ENCODE measurements at regions not wholly inside any gene's neighbourhood (a gene's known extent, or its start where the extent isn't known, plus 50 kb on each side); places are given as distances from the start of the nearest gene placed in this dataset.

- intact Hi-C loops (cut with micrococcal nuclease): no loop called here
- ATAC-seq: no peak
- H3K4me1 ChIP-seq (ENCODE audit: control insufficient read depth in 2 of 2, insufficient read depth in 2 of 2, low read length in 2 of 2): no peaks in the 10 kb centered on the region
- POLR2A ChIA-PET: no interaction called here
- CTCF ChIA-PET: no interaction called here
- Mint-ChIP-seq H3K27ac (no peak overlapping the region), H3K36me3 (no peaks in the 10 kb centered on the region), H3K9me3 (peaks cover 0 to 18% (median 2%) of the 10 kb centered on the region in 11 donors), H3K27me3 (no peaks in the 10 kb centered on the region), H3K4me3 (no peak overlapping the region), H3K4me1 (no peaks in the 10 kb centered on the region)
- no peaks in the 10 kb centered on the region for H3K27me3 ChIP-seq (ENCODE audit: control insufficient read depth in 2 of 2, insufficient read depth in 2 of 2, low read length in 2 of 2)
- DNase-seq: no peak
- H3K4me3 ChIP-seq (ENCODE audit: low read length): no peak overlapping the region
- no peak overlapping the region for H3K27ac ChIP-seq (ENCODE audit: low read depth, low read length)
- H3K9me3 ChIP-seq (ENCODE audit: control insufficient read depth in 2 of 3, low read length in 3 of 3): no peaks in the 10 kb centered on the region
- no peaks in the 10 kb centered on the region for H3K36me3 ChIP-seq (ENCODE audit: control insufficient read depth in 2 of 3, insufficient read depth in 3 of 3, low read length in 3 of 3)
Measured at GRCh38 chr12:59020073-59020946, 100.0 kb upstream of the LRIG3 start.

DNA sequence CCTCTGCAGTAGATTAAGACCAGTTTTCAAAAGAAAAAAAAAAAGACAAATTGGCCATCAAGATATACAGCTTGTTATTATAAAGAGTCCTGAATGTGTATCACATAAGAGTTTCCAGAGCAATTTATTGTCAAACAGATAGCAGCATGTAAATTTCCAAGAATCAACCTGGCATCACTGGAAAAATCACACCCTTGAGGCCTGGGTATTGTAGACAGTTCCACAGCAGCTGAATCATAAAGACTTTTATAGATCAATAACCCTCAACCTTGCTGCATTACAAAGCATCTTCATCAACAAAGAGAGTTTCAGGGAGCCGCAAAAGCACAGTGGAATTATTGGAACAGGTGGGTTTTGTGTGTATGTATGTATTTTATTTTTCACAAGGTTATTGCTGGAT lies 94.6 kb upstream of the LRIG3 start:
- POLR2A ChIA-PET: no interaction called here
- Mint-ChIP-seq H3K9me3 (peaks cover 0 to 3% (median 0%) of the 10 kb centered on the region in 11 donors), H3K36me3 (no peaks in the 10 kb centered on the region)

GRCh38 chr12:59010941-59011340 lies 90.6 kb upstream of the LRIG3 start:
- no peak overlapping the region for H3K4me3 ChIP-seq (ENCODE audit: low read length)
- no peak for DNase-seq
- no peak for ATAC-seq
- intact Hi-C loops (cut with micrococcal nuclease): no loop called here
- no peaks in the 10 kb centered on the region for H3K9me3 ChIP-seq (ENCODE audit: control insufficient read depth in 2 of 3, low read length in 3 of 3)
- ChIA-PET CTCF (no interaction called here), POLR2A (no interaction called here)
- no peak overlapping the region for H3K27ac Mint-ChIP-seq
- no peaks in the 10 kb centered on the region for H3K4me1 ChIP-seq (ENCODE audit: control insufficient read depth in 2 of 2, insufficient read depth in 2 of 2, low read length in 2 of 2)
- no peaks in the 10 kb centered on the region for H3K4me1 Mint-ChIP-seq
- H3K27me3 Mint-ChIP-seq: no peaks in the 10 kb centered on the region
- no peaks in the 10 kb centered on the region for H3K27me3 ChIP-seq (ENCODE audit: control insufficient read depth in 2 of 2, insufficient read depth in 2 of 2, low read length in 2 of 2)
- no peaks in the 10 kb centered on the region for H3K36me3 ChIP-seq (ENCODE audit: control insufficient read depth in 2 of 3, insufficient read depth in 3 of 3, low read length in 3 of 3)
- H3K36me3 Mint-ChIP-seq: no peaks in the 10 kb centered on the region
- no peak overlapping the region for H3K27ac ChIP-seq (ENCODE audit: low read depth, low read length)
- peaks cover 0 to 10% (median 0%) of the 10 kb centered on the region in 11 donors for H3K9me3 Mint-ChIP-seq
- no peak overlapping the region for H3K4me3 Mint-ChIP-seq

More for the DNA sequence above, 94.6 kb upstream of the LRIG3 start:
- ATAC-seq (no peak), DNase-seq (no peak)
- CTCF ChIA-PET: no interaction called here
- intact Hi-C loops (cut with micrococcal nuclease): no loop called here
- H3K9me3 ChIP-seq (ENCODE audit: control insufficient read depth in 2 of 3, low read length in 3 of 3): no peaks in the 10 kb centered on the region
- H3K4me1 ChIP-seq (ENCODE audit: control insufficient read depth in 2 of 2, insufficient read depth in 2 of 2, low read length in 2 of 2): no peaks in the 10 kb centered on the region
- no peak overlapping the region for H3K4me3 Mint-ChIP-seq
- H3K27me3 ChIP-seq (ENCODE audit: control insufficient read depth in 2 of 2, insufficient read depth in 2 of 2, low read length in 2 of 2): no peaks in the 10 kb centered on the region
- H3K27ac ChIP-seq (ENCODE audit: low read depth, low read length): no peak overlapping the region
- no peaks in the 10 kb centered on the region for H3K36me3 ChIP-seq (ENCODE audit: control insufficient read depth in 2 of 3, insufficient read depth in 3 of 3, low read length in 3 of 3)
- H3K4me1 Mint-ChIP-seq: no peaks in the 10 kb centered on the region
- no peak overlapping the region for H3K27ac Mint-ChIP-seq
- H3K27me3 Mint-ChIP-seq: no peaks in the 10 kb centered on the region
- no peak overlapping the region for H3K4me3 ChIP-seq (ENCODE audit: low read length)

- Histone ChIP-seq H3K9me3 (ENCODE audit: control insufficient read depth in 2 of 3, low read length in 3 of 3) (no peaks in the 10 kb centered on the region), H3K4me1 (ENCODE audit: control insufficient read depth in 2 of 2, insufficient read depth in 2 of 2, low read length in 2 of 2) (no peaks in the 10 kb centered on the region), H3K27me3 (ENCODE audit: control insufficient read depth in 2 of 2, insufficient read depth in 2 of 2, low read length in 2 of 2) (no peaks in the 10 kb centered on the region), H3K36me3 (ENCODE audit: control insufficient read depth in 2 of 3, insufficient read depth in 3 of 3, low read length in 3 of 3) (no peaks in the 10 kb centered on the region), H3K4me3 (ENCODE audit: low read length) (no peak overlapping the region), H3K27ac (ENCODE audit: low read depth, low read length) (no peak overlapping the region)
- POLR2A ChIA-PET: no interaction called here
- H3K27ac Mint-ChIP-seq: no peak overlapping the region
- H3K36me3 Mint-ChIP-seq: no peaks in the 10 kb centered on the region
- no peak for ATAC-seq
- intact Hi-C loops (cut with micrococcal nuclease): no loop called here
- peaks cover 0 to 10% (median 0%) of the 10 kb centered on the region in 11 donors for H3K9me3 Mint-ChIP-seq
- DNase-seq: no peak
- H3K4me3 Mint-ChIP-seq: no peak overlapping the region
- CTCF ChIA-PET: no interaction called here
- no peaks in the 10 kb centered on the region for H3K4me1 Mint-ChIP-seq
- H3K27me3 Mint-ChIP-seq: no peaks in the 10 kb centered on the region
Measured at GRCh38 chr12:59010118-59010517, 89.8 kb upstream of the LRIG3 start.

GRCh38 chr12:59007620-59008019 lies 87.3 kb upstream of the LRIG3 start:
- intact Hi-C loops (cut with micrococcal nuclease): no loop called here
- CTCF ChIA-PET: no interaction called here
- Histone ChIP-seq H3K27me3 (ENCODE audit: control insufficient read depth in 2 of 2, insufficient read depth in 2 of 2, low read length in 2 of 2) (no peaks in the 10 kb centered on the region), H3K4me1 (ENCODE audit: control insufficient read depth in 2 of 2, insufficient read depth in 2 of 2, low read length in 2 of 2) (no peaks in the 10 kb centered on the region), H3K4me3 (ENCODE audit: low read length) (no peak overlapping the region), H3K27ac (ENCODE audit: low read depth, low read length) (no peak overlapping the region), H3K36me3 (ENCODE audit: control insufficient read depth in 2 of 3, insufficient read depth in 3 of 3, low read length in 3 of 3) (no peaks in the 10 kb centered on the region), H3K9me3 (ENCODE audit: control insufficient read depth in 2 of 3, low read length in 3 of 3) (no peaks in the 10 kb centered on the region)
- POLR2A ChIA-PET: no interaction called here
- DNase-seq (no peak), ATAC-seq (no peak)
- no peaks in the 10 kb centered on the region for H3K27me3 Mint-ChIP-seq
- H3K9me3 Mint-ChIP-seq: peaks cover 0 to 10% (median 0%) of the 10 kb centered on the region in 11 donors
- H3K4me3 Mint-ChIP-seq: no peak overlapping the region
- no peaks in the 10 kb centered on the region for H3K4me1 Mint-ChIP-seq
- no peak overlapping the region for H3K27ac Mint-ChIP-seq
- no peaks in the 10 kb centered on the region for H3K36me3 Mint-ChIP-seq

DNA sequence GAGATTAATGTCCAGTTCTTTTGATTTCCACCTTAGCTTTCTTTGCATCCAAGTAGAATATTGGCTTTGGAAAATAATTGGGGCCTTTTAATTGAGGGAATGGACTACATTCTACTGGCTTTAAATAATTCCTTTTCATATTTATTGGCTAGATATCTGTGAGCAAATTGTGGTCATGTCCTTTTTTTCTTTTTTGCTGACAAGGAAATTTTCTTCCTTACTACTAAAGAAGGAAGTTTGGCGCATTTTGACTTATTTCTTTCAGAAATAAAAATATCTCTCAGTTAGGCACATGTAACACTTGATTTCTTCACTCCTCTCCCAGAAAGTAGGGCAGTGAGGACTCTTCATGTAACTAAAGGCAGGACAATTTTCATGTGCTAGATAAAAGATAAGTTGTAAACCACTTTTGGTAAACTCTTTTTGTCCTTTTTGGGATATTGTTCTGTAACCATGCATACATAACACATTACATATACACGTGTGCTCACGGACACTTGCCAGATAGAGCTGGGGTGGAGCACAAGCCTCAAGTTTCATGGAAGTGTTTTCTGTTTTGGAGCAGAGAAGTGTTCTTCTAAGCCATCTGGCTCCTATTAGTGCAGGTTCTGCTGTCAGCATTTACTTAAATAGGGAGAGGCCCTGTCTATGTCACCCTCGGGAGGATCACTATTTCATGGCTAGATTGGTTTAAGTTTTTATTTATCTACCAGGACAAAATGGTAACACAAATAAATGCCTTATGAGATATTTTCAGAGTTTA lies 85.1 kb upstream of the LRIG3 start:
- intact Hi-C loops (cut with micrococcal nuclease): no loop called here
- H3K4me1 Mint-ChIP-seq: no peaks in the 10 kb centered on the region
- H3K27me3 Mint-ChIP-seq: no peaks in the 10 kb centered on the region
- Histone ChIP-seq H3K9me3 (ENCODE audit: control insufficient read depth in 2 of 3, low read length in 3 of 3) (no peaks in the 10 kb centered on the region), H3K4me1 (ENCODE audit: control insufficient read depth in 2 of 2, insufficient read depth in 2 of 2, low read length in 2 of 2) (no peaks in the 10 kb centered on the region), H3K27ac (ENCODE audit: low read depth, low read length) (no peak overlapping the region), H3K27me3 (ENCODE audit: control insufficient read depth in 2 of 2, insufficient read depth in 2 of 2, low read length in 2 of 2) (no peaks in the 10 kb centered on the region), H3K4me3 (ENCODE audit: low read length) (no peak overlapping the region), H3K36me3 (ENCODE audit: control insufficient read depth in 2 of 3, insufficient read depth in 3 of 3, low read length in 3 of 3) (no peaks in the 10 kb centered on the region)
- H3K36me3 Mint-ChIP-seq: no peaks in the 10 kb centered on the region
- CTCF ChIA-PET: no interaction called here
- no peak overlapping the region for H3K4me3 Mint-ChIP-seq
- DNase-seq (no peak), ATAC-seq (no peak)
- H3K9me3 Mint-ChIP-seq: peaks cover 0 to 10% (median 0%) of the 10 kb centered on the region in 11 donors
- POLR2A ChIA-PET: no interaction called here
- H3K27ac Mint-ChIP-seq: no peak overlapping the region

DNA sequence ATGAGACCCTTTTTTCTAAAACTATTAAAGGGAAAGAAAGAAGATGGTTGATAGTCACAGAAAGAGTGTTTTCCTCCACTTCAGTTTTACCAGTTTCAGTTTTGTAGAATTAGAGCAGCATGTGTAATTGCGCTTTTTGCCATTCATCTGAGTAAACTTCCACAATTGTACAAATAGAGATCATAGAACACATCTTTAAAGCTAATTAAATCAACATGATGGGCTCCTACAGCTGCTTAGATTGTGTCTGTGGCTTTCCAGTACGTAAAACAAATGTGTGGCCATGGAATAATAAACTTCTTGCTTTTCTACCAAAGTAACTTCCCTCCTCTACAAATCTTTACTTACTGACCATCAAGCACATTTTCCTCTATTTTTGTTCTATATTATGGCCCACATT lies 84.2 kb upstream of the LRIG3 start:
- POLR2A ChIA-PET: no interaction called here
- H3K4me1 ChIP-seq (ENCODE audit: control insufficient read depth in 2 of 2, insufficient read depth in 2 of 2, low read length in 2 of 2): no peaks in the 10 kb centered on the region
- Mint-ChIP-seq H3K9me3 (peaks cover 0 to 7% (median 0%) of the 10 kb centered on the region in 11 donors), H3K4me3 (no peak overlapping the region), H3K36me3 (no peaks in the 10 kb centered on the region), H3K4me1 (no peaks in the 10 kb centered on the region), H3K27ac (no peak overlapping the region), H3K27me3 (no peaks in the 10 kb centered on the region)
- CTCF ChIA-PET: no interaction called here
- no peaks in the 10 kb centered on the region for H3K27me3 ChIP-seq (ENCODE audit: control insufficient read depth in 2 of 2, insufficient read depth in 2 of 2, low read length in 2 of 2)
- intact Hi-C loops (cut with micrococcal nuclease): no loop called here
- no peaks in the 10 kb centered on the region for H3K9me3 ChIP-seq (ENCODE audit: control insufficient read depth in 2 of 3, low read length in 3 of 3)
- no peak overlapping the region for H3K4me3 ChIP-seq (ENCODE audit: low read length)
- no peaks in the 10 kb centered on the region for H3K36me3 ChIP-seq (ENCODE audit: control insufficient read depth in 2 of 3, insufficient read depth in 3 of 3, low read length in 3 of 3)
- ATAC-seq (no peak), DNase-seq (no peak)
- H3K27ac ChIP-seq (ENCODE audit: low read depth, low read length): no peak overlapping the region
